ENCODE measurements at regions not wholly inside any gene's neighbourhood (a gene's known extent, or its start where the extent isn't known, plus 50 kb on each side); places are given as distances from the start of the nearest gene placed in this dataset.

DNA sequence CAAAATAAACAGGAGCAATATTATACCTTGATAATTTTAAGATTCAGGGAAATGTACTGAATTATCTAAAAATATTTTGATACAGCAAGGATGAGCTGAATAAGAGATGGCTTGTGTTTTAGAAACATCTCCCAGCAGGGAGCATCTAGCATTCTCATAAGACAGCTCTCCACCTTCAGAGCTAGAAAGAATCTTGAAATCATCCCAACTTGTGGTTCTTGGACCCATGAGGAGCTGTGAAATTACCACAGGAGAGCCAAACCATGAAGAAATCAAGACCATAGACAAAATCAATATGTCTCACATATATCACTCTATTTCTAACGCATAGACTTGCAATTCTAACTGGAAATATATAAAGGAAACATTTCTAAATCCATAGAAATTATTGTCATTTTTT is 210.6 kb upstream of the DKK2 start:
- DNase-seq = no peak
- Histone ChIP-seq H3K79me2 (ENCODE audit: low read length) (no peaks in the 10 kb centered on the region), H3K4me3 (ENCODE audit: low read length) (no peak overlapping the region), H3K36me3 (ENCODE audit: insufficient read depth, low read length) (no peaks in the 10 kb centered on the region), H4K20me1 (ENCODE audit: insufficient read depth, low read depth, low read length) (no peaks in the 10 kb centered on the region), H3K9me3 (ENCODE audit: low read length) (no peaks in the 10 kb centered on the region), H3K9ac (ENCODE audit: low read length) (no peak overlapping the region), H3K27me3 (ENCODE audit: low read length) (no peaks in the 10 kb centered on the region), H3K4me1 (ENCODE audit: low read length) (no peaks in the 10 kb centered on the region), H2AFZ (ENCODE audit: low read length) (no peak overlapping the region), H3K9me2 (replicated peaks; ENCODE audit: insufficient read depth, low read length) (no peaks in the 10 kb centered on the region), H3K4me2 (ENCODE audit: low read depth, low read length, poor library complexity, severe bottlenecking) (no peak overlapping the region), H3K27ac (ENCODE audit: low read length) (no peak overlapping the region)

- Histone ChIP-seq H3K4me3 (ENCODE audit: low read length) (no peak overlapping the region), H3K9me3 (ENCODE audit: low read length) (no peaks in the 10 kb centered on the region), H3K4me2 (ENCODE audit: low read depth, low read length, poor library complexity, severe bottlenecking) (no peak overlapping the region), H3K27me3 (ENCODE audit: low read length) (no peaks in the 10 kb centered on the region), H3K4me1 (ENCODE audit: low read length) (no peaks in the 10 kb centered on the region), H3K79me2 (ENCODE audit: low read length) (no peaks in the 10 kb centered on the region), H3K36me3 (ENCODE audit: insufficient read depth, low read length) (no peaks in the 10 kb centered on the region), H3K9ac (ENCODE audit: low read length) (no peak overlapping the region), H3K9me2 (replicated peaks; ENCODE audit: insufficient read depth, low read length) (no peaks in the 10 kb centered on the region), H2AFZ (ENCODE audit: low read length) (no peak overlapping the region), H4K20me1 (ENCODE audit: insufficient read depth, low read depth, low read length) (no peaks in the 10 kb centered on the region), H3K27ac (ENCODE audit: low read length) (no peak overlapping the region)
- no peak for DNase-seq
Measured at GRCh38 chr4:107243141-107243781, 207.1 kb upstream of the DKK2 start.

- no peak overlapping the region for H3K4me2 ChIP-seq (ENCODE audit: low read depth, low read length, poor library complexity, severe bottlenecking)
- DNase-seq = no peak
- no peaks in the 10 kb centered on the region for H3K9me3 ChIP-seq (ENCODE audit: low read length)
- no peaks in the 10 kb centered on the region for H3K36me3 ChIP-seq (ENCODE audit: insufficient read depth, low read length)
- H4K20me1 ChIP-seq (ENCODE audit: insufficient read depth, low read depth, low read length) = no peaks in the 10 kb centered on the region
- H3K9ac ChIP-seq (ENCODE audit: low read length) = no peak overlapping the region
- H3K27me3 ChIP-seq (ENCODE audit: low read length) = no peaks in the 10 kb centered on the region
- H3K79me2 ChIP-seq (ENCODE audit: low read length) = no peaks in the 10 kb centered on the region
- H3K27ac ChIP-seq (ENCODE audit: low read length) = no peak overlapping the region
- no peaks in the 10 kb centered on the region for H3K4me1 ChIP-seq (ENCODE audit: low read length)
- H2AFZ ChIP-seq (ENCODE audit: low read length) = no peak overlapping the region
- H3K4me3 ChIP-seq (ENCODE audit: low read length) = no peak overlapping the region
- no peaks in the 10 kb centered on the region for H3K9me2 ChIP-seq (replicated peaks; ENCODE audit: insufficient read depth, low read length)
Measured at GRCh38 chr4:107220976-107221375, 184.9 kb upstream of the DKK2 start.

DNA sequence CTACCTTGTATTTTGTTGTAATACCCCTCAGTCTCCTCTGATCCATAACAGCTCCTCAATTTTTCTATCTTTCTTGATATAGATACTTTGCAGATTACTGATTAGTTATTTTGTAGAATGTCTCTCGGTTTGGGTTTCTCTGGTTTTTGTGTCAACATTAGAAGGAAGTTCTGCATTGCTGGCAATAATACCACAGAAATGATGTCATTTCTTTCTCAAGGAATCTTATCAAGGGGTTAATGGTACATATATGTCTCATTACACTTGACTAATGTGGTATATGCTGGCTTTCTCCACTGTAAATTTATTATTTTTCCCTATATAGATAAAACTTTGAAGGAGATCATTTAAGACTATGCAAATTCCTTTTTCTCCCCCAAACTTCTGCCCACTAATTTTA is 183.6 kb upstream of the DKK2 start:
- H3K27ac ChIP-seq (ENCODE audit: low read length) = no peak overlapping the region
- H4K20me1 ChIP-seq (ENCODE audit: insufficient read depth, low read depth, low read length) = no peaks in the 10 kb centered on the region
- H3K4me3 ChIP-seq (ENCODE audit: low read length) = no peak overlapping the region
- H3K36me3 ChIP-seq (ENCODE audit: insufficient read depth, low read length) = no peaks in the 10 kb centered on the region
- no peak overlapping the region for H2AFZ ChIP-seq (ENCODE audit: low read length)
- no peak overlapping the region for H3K4me2 ChIP-seq (ENCODE audit: low read depth, low read length, poor library complexity, severe bottlenecking)
- no peak for DNase-seq
- no peaks in the 10 kb centered on the region for H3K27me3 ChIP-seq (ENCODE audit: low read length)
- no peaks in the 10 kb centered on the region for H3K9me2 ChIP-seq (replicated peaks; ENCODE audit: insufficient read depth, low read length)
- no peaks in the 10 kb centered on the region for H3K4me1 ChIP-seq (ENCODE audit: low read length)
- H3K9me3 ChIP-seq (ENCODE audit: low read length) = no peaks in the 10 kb centered on the region
- no peaks in the 10 kb centered on the region for H3K79me2 ChIP-seq (ENCODE audit: low read length)
- H3K9ac ChIP-seq (ENCODE audit: low read length) = no peak overlapping the region

DNA sequence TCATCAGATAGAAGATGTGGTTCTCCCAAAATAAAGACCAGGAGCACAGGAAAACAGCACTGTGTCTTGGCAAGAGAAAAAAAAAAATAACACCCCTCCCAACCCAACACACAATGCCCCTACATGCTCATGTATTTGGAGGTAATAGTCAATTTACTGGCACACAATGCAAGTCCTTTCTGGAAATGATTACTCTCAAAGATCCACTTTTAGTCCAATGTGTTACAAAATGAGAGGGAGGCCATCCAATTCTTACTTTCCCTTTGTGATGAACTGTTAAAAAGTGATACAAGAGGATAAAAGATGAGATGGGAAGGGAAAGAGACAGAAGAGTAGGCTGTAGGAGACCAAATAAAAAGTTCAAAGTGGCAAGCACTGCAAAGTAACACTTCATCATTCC is 180.3 kb upstream of the DKK2 start:
- DNase-seq = no peak
- Histone ChIP-seq H3K4me2 (ENCODE audit: low read depth, low read length, poor library complexity, severe bottlenecking) (no peak overlapping the region), H3K27me3 (ENCODE audit: low read length) (no peaks in the 10 kb centered on the region), H4K20me1 (ENCODE audit: insufficient read depth, low read depth, low read length) (no peaks in the 10 kb centered on the region), H2AFZ (ENCODE audit: low read length) (no peak overlapping the region), H3K79me2 (ENCODE audit: low read length) (no peaks in the 10 kb centered on the region), H3K4me3 (ENCODE audit: low read length) (no peak overlapping the region), H3K9ac (ENCODE audit: low read length) (no peak overlapping the region), H3K4me1 (ENCODE audit: low read length) (no peaks in the 10 kb centered on the region), H3K9me3 (ENCODE audit: low read length) (no peaks in the 10 kb centered on the region), H3K36me3 (ENCODE audit: insufficient read depth, low read length) (no peaks in the 10 kb centered on the region), H3K9me2 (replicated peaks; ENCODE audit: insufficient read depth, low read length) (no peaks in the 10 kb centered on the region), H3K27ac (ENCODE audit: low read length) (no peak overlapping the region)

DNA sequence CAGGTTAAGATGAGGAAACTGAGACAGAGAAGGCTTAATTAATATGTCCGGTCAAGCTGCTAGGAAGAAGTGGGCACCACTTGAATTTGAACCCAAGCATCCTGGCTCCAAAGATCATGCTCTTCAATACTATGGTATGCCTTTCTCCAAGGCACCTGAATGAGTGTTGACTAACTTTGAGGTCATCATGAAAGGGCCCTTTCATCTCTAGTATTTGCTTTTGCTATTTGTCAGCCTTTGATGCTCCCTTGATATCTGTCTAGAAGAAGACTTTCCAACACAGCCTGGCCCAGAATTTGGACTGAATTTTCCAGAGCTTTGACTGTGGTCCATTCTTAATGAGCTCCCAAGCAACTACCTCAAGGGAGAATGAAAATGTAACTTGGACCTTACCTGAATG is 179.1 kb upstream of the DKK2 start:
- no peaks in the 10 kb centered on the region for H3K9me3 ChIP-seq (ENCODE audit: low read length)
- H3K79me2 ChIP-seq (ENCODE audit: low read length) = no peaks in the 10 kb centered on the region
- no peaks in the 10 kb centered on the region for H4K20me1 ChIP-seq (ENCODE audit: insufficient read depth, low read depth, low read length)
- H3K4me1 ChIP-seq (ENCODE audit: low read length) = no peaks in the 10 kb centered on the region
- no peaks in the 10 kb centered on the region for H3K9me2 ChIP-seq (replicated peaks; ENCODE audit: insufficient read depth, low read length)
- no peaks in the 10 kb centered on the region for H3K36me3 ChIP-seq (ENCODE audit: insufficient read depth, low read length)
- no peak overlapping the region for H3K27ac ChIP-seq (ENCODE audit: low read length)
- H3K4me3 ChIP-seq (ENCODE audit: low read length) = no peak overlapping the region
- no peak overlapping the region for H3K4me2 ChIP-seq (ENCODE audit: low read depth, low read length, poor library complexity, severe bottlenecking)
- DNase-seq = no peak
- H3K27me3 ChIP-seq (ENCODE audit: low read length) = no peaks in the 10 kb centered on the region
- H3K9ac ChIP-seq (ENCODE audit: low read length) = no peak overlapping the region
- H2AFZ ChIP-seq (ENCODE audit: low read length) = no peak overlapping the region

DNA sequence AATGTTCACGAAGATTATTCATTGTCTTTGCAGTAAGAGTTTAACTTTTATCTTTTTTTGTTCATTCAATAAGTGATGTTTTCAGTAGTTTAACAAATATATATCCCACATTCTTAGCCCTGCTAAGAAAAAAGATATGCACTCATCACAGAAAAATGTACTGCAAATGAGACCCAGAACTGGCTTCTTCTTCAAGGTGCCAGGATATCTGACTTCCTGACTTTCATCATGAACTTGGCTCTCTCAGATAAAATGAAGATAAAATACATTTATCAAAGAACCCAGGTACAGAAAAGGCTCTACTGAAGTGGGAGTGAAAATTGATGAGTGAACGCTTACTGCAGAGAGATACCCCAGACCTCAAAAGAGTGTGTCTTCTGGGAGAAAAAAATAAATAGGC is 177.8 kb upstream of the DKK2 start:
- Histone ChIP-seq H4K20me1 (ENCODE audit: insufficient read depth, low read depth, low read length) (no peaks in the 10 kb centered on the region), H3K4me3 (ENCODE audit: low read length) (no peak overlapping the region), H3K79me2 (ENCODE audit: low read length) (no peaks in the 10 kb centered on the region), H3K4me2 (ENCODE audit: low read depth, low read length, poor library complexity, severe bottlenecking) (no peak overlapping the region), H3K4me1 (ENCODE audit: low read length) (no peaks in the 10 kb centered on the region), H3K27ac (ENCODE audit: low read length) (no peak overlapping the region), H2AFZ (ENCODE audit: low read length) (no peak overlapping the region), H3K9me2 (replicated peaks; ENCODE audit: insufficient read depth, low read length) (no peaks in the 10 kb centered on the region), H3K9me3 (ENCODE audit: low read length) (no peaks in the 10 kb centered on the region), H3K9ac (ENCODE audit: low read length) (no peak overlapping the region), H3K36me3 (ENCODE audit: insufficient read depth, low read length) (no peaks in the 10 kb centered on the region), H3K27me3 (ENCODE audit: low read length) (no peaks in the 10 kb centered on the region)
- no peak for DNase-seq

DNA sequence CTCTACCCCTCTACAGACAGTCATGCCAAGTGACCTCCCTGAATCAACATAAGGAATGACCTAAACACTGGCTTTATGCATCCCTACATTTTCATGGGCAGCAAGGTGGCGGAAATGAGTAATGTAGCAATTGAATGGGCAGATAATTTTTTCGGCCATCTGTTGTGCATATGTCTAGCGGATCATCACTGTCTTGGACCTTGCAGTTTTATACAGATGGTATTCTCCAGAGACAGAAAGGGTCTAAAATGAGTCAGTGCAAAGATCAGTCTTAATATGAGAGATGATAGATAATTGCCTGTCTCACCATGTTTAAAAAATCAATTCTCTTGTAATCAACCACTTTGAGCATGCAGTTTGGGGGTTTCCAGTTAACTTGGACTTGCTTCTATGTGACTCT is 177.3 kb upstream of the DKK2 start:
- H4K20me1 ChIP-seq (ENCODE audit: insufficient read depth, low read depth, low read length) = no peaks in the 10 kb centered on the region
- H2AFZ ChIP-seq (ENCODE audit: low read length) = no peak overlapping the region
- H3K27me3 ChIP-seq (ENCODE audit: low read length) = no peaks in the 10 kb centered on the region
- H3K4me3 ChIP-seq (ENCODE audit: low read length) = no peak overlapping the region
- no peaks in the 10 kb centered on the region for H3K4me1 ChIP-seq (ENCODE audit: low read length)
- H3K4me2 ChIP-seq (ENCODE audit: low read depth, low read length, poor library complexity, severe bottlenecking) = no peak overlapping the region
- no peak overlapping the region for H3K27ac ChIP-seq (ENCODE audit: low read length)
- no peaks in the 10 kb centered on the region for H3K36me3 ChIP-seq (ENCODE audit: insufficient read depth, low read length)
- DNase-seq = no peak
- H3K79me2 ChIP-seq (ENCODE audit: low read length) = no peaks in the 10 kb centered on the region
- H3K9me2 ChIP-seq (replicated peaks; ENCODE audit: insufficient read depth, low read length) = no peaks in the 10 kb centered on the region
- H3K9me3 ChIP-seq (ENCODE audit: low read length) = no peaks in the 10 kb centered on the region
- no peak overlapping the region for H3K9ac ChIP-seq (ENCODE audit: low read length)

GRCh38 chr4:107212565-107212964 is 176.5 kb upstream of the DKK2 start:
- Histone ChIP-seq H3K4me1 (ENCODE audit: low read length) (no peaks in the 10 kb centered on the region), H4K20me1 (ENCODE audit: insufficient read depth, low read depth, low read length) (no peaks in the 10 kb centered on the region), H3K4me3 (ENCODE audit: low read length) (no peak overlapping the region), H3K9me2 (replicated peaks; ENCODE audit: insufficient read depth, low read length) (no peaks in the 10 kb centered on the region), H2AFZ (ENCODE audit: low read length) (no peak overlapping the region), H3K36me3 (ENCODE audit: insufficient read depth, low read length) (no peaks in the 10 kb centered on the region), H3K27me3 (ENCODE audit: low read length) (no peaks in the 10 kb centered on the region), H3K27ac (ENCODE audit: low read length) (no peak overlapping the region), H3K9ac (ENCODE audit: low read length) (no peak overlapping the region), H3K79me2 (ENCODE audit: low read length) (no peaks in the 10 kb centered on the region), H3K9me3 (ENCODE audit: low read length) (no peaks in the 10 kb centered on the region), H3K4me2 (ENCODE audit: low read depth, low read length, poor library complexity, severe bottlenecking) (no peak overlapping the region)
- DNase-seq = no peak
